ENCODE measurements at regions not wholly inside any gene's neighbourhood (a gene's known extent, or its start where the extent isn't known, plus 50 kb on each side); places are given as distances from the start of the nearest gene placed in this dataset.

DNA sequence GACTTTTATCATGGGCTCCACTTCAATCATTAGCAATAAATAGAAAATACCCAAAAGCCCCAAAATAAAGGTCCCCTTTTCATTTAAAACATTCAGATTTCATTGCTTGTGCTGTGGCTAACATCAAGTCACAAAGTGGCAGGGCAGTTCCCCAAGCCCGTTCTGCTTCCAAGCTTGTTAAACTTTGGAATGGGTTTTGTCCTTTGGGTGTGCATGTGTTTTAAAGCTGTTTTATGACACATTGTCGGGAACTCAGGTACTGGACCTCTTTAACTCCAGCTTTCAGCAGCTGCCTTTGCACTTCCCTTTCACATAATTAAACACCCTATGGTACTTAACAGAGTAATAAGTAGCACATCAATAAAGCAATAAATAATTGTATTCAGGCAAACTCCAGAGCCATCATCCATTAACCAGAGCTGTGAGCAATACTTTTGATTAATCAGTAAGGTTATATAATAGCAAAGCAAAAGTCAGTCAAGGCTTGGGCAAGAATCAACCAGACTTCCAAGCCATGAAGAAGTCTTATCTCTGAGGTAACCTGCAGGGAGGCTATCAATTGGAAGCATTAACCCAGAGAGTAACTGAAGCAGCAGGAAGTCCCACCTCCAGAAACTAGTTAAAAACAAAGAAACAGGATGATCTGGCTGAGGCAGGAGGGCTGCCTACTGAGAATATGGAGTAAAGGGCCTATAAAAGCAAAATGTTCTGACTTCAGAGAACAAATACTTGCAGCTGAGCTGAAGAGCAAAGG, 56.1 kb upstream of the ARID5B start:
- Histone ChIP-seq H3K9me3 (no peaks in the 10 kb centered on the region), H3K27me3 (no peaks in the 10 kb centered on the region), H3K4me3 (no peak overlapping the region), H3K36me3 (no peaks in the 10 kb centered on the region), H3K27ac (no peak overlapping the region), H3K4me1 (no peaks in the 10 kb centered on the region)
- TF ChIP-seq, protein P1, sequence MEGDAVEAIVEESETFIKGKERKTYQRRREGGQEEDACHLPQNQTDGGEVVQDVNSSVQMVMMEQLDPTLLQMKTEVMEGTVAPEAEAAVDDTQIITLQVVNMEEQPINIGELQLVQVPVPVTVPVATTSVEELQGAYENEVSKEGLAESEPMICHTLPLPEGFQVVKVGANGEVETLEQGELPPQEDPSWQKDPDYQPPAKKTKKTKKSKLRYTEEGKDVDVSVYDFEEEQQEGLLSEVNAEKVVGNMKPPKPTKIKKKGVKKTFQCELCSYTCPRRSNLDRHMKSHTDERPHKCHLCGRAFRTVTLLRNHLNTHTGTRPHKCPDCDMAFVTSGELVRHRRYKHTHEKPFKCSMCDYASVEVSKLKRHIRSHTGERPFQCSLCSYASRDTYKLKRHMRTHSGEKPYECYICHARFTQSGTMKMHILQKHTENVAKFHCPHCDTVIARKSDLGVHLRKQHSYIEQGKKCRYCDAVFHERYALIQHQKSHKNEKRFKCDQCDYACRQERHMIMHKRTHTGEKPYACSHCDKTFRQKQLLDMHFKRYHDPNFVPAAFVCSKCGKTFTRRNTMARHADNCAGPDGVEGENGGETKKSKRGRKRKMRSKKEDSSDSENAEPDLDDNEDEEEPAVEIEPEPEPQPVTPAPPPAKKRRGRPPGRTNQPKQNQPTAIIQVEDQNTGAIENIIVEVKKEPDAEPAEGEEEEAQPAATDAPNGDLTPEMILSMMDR (IDR thresholded peaks at IDR 0.05), result no peak
- no peak for TF ChIP-seq POLR2A (IDR thresholded peaks at IDR 0.05)
- intact Hi-C loops (cut with DNase I; ENCODE audit: low total_unique reads), result no loop called here
- no peak for DNase-seq

DNA sequence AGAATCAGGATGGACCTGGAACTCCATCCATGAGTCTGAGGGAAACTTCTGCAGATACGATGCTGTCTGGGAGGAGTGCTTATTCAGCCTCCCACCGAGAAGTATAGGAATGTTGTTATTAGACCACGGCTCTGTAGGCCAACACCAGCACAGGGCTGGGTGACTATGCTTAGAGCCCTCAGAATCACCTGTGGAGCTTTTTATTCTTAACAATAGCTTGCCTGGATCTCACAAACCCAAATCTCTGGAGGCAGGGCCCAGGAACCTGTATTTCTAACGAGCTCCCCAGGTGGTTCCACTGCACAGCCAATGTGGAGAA, 55.6 kb upstream of the ARID5B start:
- intact Hi-C loops (cut with DNase I; ENCODE audit: low total_unique reads), result no loop called here
- Histone ChIP-seq H3K9me3 (no peaks in the 10 kb centered on the region), H3K4me1 (no peaks in the 10 kb centered on the region), H3K36me3 (no peaks in the 10 kb centered on the region), H3K27ac (no peak overlapping the region), H3K4me3 (no peak overlapping the region), H3K27me3 (no peaks in the 10 kb centered on the region)
- no peak for DNase-seq
- TF ChIP-seq, protein P1 (IDR thresholded peaks at IDR 0.05), result no peak
- TF ChIP-seq POLR2A (IDR thresholded peaks at IDR 0.05), result no peak

DNA sequence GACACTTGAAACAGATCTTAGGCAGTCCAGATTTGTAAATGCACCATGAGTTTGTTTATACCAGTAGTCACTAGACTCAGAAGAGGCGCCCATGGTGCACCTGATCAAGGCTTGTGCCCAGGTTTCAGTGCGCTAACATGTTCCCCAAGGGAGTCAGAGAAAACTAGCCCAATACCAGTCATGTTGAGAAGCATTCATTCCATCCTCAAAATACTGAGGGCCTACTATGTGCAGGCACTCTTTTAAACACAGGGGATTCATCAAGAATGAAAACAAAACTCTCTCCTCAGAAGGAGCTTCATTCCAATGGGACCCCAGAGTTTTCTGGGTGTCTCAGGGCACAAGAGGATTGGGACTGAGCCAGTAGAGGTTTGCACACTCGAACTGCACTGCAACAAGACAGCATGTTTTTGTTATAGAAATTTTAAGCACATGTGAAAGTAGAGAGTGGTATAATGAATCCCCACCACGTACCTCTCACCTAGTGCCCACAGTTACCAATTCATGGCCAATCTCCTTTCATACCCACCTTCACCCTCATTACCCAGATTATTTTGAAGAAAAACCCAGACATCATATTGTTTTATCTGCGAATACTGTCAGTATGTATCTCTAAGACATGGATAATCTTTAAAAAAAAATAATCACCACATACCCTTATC, 55.0 kb upstream of the ARID5B start:
- intact Hi-C loops (cut with DNase I; ENCODE audit: low total_unique reads), result no loop called here

DNA sequence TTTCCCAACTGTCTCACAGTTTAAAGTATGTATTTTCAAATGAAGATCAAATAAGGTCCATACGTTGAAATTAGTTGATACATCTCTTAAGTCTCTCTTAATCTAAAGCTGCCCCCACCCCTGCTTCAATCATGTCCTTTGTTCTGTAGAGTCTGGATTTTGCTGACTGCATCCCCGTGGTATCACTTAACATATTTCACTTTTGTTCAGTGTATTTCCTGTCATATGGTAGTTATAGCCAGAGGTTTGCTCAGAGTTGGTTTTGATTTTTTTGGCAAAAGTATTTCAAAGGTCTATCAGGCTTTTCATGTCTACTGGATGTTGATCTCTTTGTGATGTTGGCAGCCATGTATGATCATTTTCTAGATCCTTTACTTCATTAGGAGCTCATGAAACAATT, 54.4 kb upstream of the ARID5B start:
- Histone ChIP-seq H3K27ac (no peak overlapping the region), H3K4me1 (no peaks in the 10 kb centered on the region), H3K36me3 (no peaks in the 10 kb centered on the region), H3K9me3 (no peaks in the 10 kb centered on the region), H3K27me3 (no peaks in the 10 kb centered on the region), H3K4me3 (no peak overlapping the region)
- TF ChIP-seq, protein P1 (IDR thresholded peaks at IDR 0.05), result no peak
- TF ChIP-seq POLR2A (IDR thresholded peaks at IDR 0.05), result no peak
- intact Hi-C loops (cut with DNase I; ENCODE audit: low total_unique reads), result no loop called here
- DNase-seq, result no peak

More for the DNA sequence above, 55.0 kb upstream of the ARID5B start:
- H3K27ac ChIP-seq, result no peak overlapping the region
- H3K27me3 ChIP-seq, result no peaks in the 10 kb centered on the region
- no peaks in the 10 kb centered on the region for H3K4me1 ChIP-seq
- H3K9me3 ChIP-seq, result no peaks in the 10 kb centered on the region
- DNase-seq, result no peak
- H3K36me3 ChIP-seq, result no peaks in the 10 kb centered on the region
- TF ChIP-seq, protein P1 (IDR thresholded peaks at IDR 0.05), result no peak
- TF ChIP-seq POLR2A (IDR thresholded peaks at IDR 0.05), result no peak
- H3K4me3 ChIP-seq, result no peak overlapping the region

DNA sequence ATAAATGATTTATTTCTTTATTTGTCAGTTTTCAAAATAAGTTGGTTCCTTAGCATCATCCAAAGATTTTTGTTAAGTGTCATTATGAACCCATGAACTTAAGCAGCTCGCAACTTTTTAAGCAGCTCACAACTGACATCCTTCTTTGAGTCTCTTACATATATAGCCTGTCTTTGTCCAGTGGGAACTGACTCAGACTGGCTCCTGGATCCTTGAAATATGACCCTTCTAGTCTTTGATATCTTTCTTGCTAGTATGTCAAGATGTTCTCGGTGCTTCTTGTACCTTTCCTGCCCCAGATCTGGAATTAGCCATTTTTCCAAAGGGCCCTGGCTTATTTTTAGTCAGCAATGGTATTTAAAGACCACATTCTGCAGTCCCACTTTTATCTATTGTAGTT, 53.9 kb upstream of the ARID5B start:
- H3K27me3 ChIP-seq, result no peaks in the 10 kb centered on the region
- intact Hi-C loops (cut with DNase I; ENCODE audit: low total_unique reads), result no loop called here
- H3K4me1 ChIP-seq, result no peaks in the 10 kb centered on the region
- no peaks in the 10 kb centered on the region for H3K36me3 ChIP-seq
- TF ChIP-seq, protein P1 (IDR thresholded peaks at IDR 0.05), result no peak
- no peak for TF ChIP-seq POLR2A (IDR thresholded peaks at IDR 0.05)
- DNase-seq, result no peak
- no peaks in the 10 kb centered on the region for H3K9me3 ChIP-seq
- H3K27ac ChIP-seq, result no peak overlapping the region
- no peak overlapping the region for H3K4me3 ChIP-seq

Measured in uterus (tissue), 3 donors.